ENCODE measurements at regions not wholly inside any gene's neighbourhood (a gene's known extent, or its start where the extent isn't known, plus 50 kb on each side); places are given as distances from the start of the nearest gene placed in this dataset.

DNA sequence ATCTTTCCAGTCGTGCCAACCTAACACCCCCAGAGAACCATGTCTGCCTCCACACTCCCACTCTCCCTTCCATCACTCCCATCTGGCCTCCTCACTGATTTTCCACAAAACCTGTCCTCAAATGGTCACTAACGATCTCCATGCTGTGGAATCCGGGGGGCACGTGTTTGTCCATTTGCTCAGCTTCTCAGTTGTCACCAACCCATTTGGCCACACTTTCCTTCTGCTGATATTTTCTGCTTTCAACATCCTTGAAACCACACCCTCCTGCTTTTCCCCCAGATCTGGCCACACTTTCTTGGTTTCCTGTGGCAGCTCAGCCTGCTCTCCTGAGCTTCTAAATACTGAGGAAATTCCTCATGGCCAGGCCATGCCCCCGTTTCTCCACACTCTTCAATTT is 257.2 kb upstream of the NSMCE3 start:
- DNase-seq, result no peak
- no peaks in the 10 kb centered on the region for H3K36me3 ChIP-seq
- TF ChIP-seq POLR2A (IDR thresholded peaks at IDR 0.05) (no peak), EP300 (IDR thresholded peaks at IDR 0.05) (no peak)
- H3K9me3 ChIP-seq, result no peaks in the 10 kb centered on the region
- no peaks in the 10 kb centered on the region for H3K4me1 ChIP-seq
- 62 to 74% (median 71%) methylated on average over 5 of the region's 5 CpGs for WGBS, 5 donors
- no peaks in the 10 kb centered on the region for H3K27me3 ChIP-seq
- intact Hi-C loops (cut with DNase I; ENCODE audit: low total_unique reads), result no loop called here
- H3K27ac ChIP-seq, result no peak overlapping the region
- H3K4me3 ChIP-seq, result no peak overlapping the region

DNA sequence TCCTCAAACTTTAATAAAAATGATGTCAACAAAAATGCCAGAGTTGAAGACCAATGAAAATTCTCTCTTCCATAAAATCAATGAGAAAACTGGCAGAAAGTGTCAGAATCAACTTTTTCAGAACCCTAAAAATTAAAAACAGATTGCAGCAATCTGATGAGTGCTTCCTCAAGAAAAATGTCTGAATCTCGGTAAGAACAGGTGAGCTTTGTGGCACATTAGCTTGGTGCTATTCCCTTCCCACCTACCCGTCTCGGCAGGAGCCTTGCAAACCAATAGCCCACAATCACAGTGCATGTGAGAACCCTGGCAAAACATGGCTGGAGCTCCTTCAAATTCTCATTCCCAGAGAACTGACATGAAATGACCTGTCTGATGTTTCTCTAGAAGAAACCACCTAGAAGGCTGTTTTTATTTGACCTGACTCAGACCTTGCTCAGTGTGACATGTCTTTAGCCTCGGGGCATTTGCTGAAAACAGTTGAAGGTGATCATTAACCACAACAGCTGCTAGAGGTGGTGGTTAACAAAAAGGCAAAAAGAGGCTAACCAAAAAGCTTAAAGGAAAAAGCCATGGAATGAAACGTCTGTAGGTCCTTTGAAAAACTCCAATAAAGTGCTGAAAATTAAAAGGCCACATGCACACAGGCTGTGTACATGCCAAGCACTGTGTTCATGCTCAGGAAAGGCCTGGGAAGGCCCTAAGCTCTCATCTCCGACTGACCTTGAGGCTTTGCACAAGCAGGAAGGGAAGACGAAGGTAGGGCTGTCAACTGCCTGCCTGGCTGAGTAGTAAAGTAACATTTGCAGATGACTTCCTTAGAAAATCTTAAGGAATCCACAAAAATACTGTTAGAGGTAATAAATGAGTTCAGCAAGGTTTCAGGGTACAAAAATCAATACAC is 253.0 kb upstream of the NSMCE3 start:
- Histone ChIP-seq H3K36me3 (no peaks in the 10 kb centered on the region), H3K9me3 (peaks cover 0 to 18% (median 9%) of the 10 kb centered on the region in 4 donors), H3K4me3 (no peak overlapping the region), H3K27ac (no peak overlapping the region), H3K27me3 (no peaks in the 10 kb centered on the region), H3K4me1 (no peaks in the 10 kb centered on the region)
- DNase-seq, result no peak
- 52 to 65% (median 55%) methylated on average over 7 of the region's 7 CpGs for WGBS, 5 donors
- no peak for TF ChIP-seq EP300 (IDR thresholded peaks at IDR 0.05)
- TF ChIP-seq POLR2AphosphoS5 (IDR thresholded peaks at IDR 0.05), result no peak
- TF ChIP-seq POLR2A (IDR thresholded peaks at IDR 0.05), result no peak
- TF ChIP-seq, protein P1, sequence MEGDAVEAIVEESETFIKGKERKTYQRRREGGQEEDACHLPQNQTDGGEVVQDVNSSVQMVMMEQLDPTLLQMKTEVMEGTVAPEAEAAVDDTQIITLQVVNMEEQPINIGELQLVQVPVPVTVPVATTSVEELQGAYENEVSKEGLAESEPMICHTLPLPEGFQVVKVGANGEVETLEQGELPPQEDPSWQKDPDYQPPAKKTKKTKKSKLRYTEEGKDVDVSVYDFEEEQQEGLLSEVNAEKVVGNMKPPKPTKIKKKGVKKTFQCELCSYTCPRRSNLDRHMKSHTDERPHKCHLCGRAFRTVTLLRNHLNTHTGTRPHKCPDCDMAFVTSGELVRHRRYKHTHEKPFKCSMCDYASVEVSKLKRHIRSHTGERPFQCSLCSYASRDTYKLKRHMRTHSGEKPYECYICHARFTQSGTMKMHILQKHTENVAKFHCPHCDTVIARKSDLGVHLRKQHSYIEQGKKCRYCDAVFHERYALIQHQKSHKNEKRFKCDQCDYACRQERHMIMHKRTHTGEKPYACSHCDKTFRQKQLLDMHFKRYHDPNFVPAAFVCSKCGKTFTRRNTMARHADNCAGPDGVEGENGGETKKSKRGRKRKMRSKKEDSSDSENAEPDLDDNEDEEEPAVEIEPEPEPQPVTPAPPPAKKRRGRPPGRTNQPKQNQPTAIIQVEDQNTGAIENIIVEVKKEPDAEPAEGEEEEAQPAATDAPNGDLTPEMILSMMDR (IDR thresholded peaks at IDR 0.05), result no peak
- intact Hi-C loops (cut with DNase I; ENCODE audit: low total_unique reads), result no loop called here

DNA sequence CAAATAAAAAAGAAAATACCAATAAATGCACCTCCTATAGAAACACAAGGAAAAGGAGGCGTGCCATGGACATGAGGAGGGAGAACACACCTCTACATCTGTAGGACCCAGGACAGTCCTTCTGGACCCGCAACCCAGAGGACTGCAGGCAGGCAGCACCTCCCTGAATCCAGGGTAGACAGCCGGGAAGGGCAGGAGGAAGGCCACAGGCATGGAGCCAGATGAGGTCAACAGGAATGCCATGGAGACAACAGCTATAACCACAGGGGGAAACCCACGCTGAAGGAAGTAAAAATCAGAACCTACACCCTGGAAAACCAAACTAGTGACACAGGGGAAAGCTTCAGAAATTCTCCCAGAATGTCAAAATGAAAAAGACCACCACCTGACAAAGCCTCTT is 248.8 kb upstream of the NSMCE3 start:
- WGBS, 5 donors, result 68 to 80% (median 70%) methylated on average over 4 of the region's 4 CpGs
- TF ChIP-seq POLR2AphosphoS5 (IDR thresholded peaks at IDR 0.05) (no peak), EP300 (IDR thresholded peaks at IDR 0.05) (no peak), POLR2A (IDR thresholded peaks at IDR 0.05) (no peak)
- TF ChIP-seq, protein P1 (IDR thresholded peaks at IDR 0.05), result no peak
- intact Hi-C loops (cut with DNase I; ENCODE audit: low total_unique reads), result no loop called here

DNA sequence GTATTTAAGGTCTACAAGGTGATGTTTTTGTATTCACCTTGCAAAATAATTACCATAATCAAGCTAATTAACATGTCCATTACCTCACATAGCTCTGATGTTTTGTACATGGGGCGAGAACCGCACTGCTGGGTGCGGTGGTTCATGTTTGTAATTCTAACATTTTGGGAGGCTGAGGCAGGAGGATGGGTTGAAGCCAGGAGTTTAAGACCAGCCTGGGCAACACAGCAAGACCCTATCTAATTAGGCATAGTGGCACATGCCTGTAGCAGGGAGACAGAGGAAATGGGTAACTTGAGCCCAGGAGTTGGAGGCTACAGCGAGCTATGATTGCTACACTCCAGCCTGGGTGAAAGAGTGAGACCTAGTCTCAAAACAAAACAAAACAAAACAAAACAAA is 248.2 kb upstream of the NSMCE3 start:
- no peaks in the 10 kb centered on the region for H3K27me3 ChIP-seq
- H3K27ac ChIP-seq, result no peak overlapping the region
- no peak overlapping the region for H3K4me3 ChIP-seq
- TF ChIP-seq POLR2A (IDR thresholded peaks at IDR 0.05), result no peak
- TF ChIP-seq POLR2AphosphoS5 (IDR thresholded peaks at IDR 0.05), result no peak
- TF ChIP-seq EP300 (IDR thresholded peaks at IDR 0.05), result no peak
- TF ChIP-seq, protein P1 (IDR thresholded peaks at IDR 0.05), result no peak
- H3K9me3 ChIP-seq, result peaks cover 0 to 18% (median 9%) of the 10 kb centered on the region in 4 donors
- 91 to 97% (median 95%) methylated on average over 4 of the region's 4 CpGs for WGBS, 5 donors
- intact Hi-C loops (cut with DNase I; ENCODE audit: low total_unique reads), result no loop called here
- no peak for DNase-seq
- H3K36me3 ChIP-seq, result no peaks in the 10 kb centered on the region
- no peaks in the 10 kb centered on the region for H3K4me1 ChIP-seq

More for the DNA sequence above, 248.8 kb upstream of the NSMCE3 start:
- no peaks in the 10 kb centered on the region for H3K36me3 ChIP-seq
- no peaks in the 10 kb centered on the region for H3K4me1 ChIP-seq
- H3K4me3 ChIP-seq, result no peak overlapping the region
- no peaks in the 10 kb centered on the region for H3K27me3 ChIP-seq
- DNase-seq, result peak in 1 of 2 donors; percentile 23
- peaks cover 0 to 18% (median 9%) of the 10 kb centered on the region in 4 donors for H3K9me3 ChIP-seq
- no peak overlapping the region for H3K27ac ChIP-seq

DNA sequence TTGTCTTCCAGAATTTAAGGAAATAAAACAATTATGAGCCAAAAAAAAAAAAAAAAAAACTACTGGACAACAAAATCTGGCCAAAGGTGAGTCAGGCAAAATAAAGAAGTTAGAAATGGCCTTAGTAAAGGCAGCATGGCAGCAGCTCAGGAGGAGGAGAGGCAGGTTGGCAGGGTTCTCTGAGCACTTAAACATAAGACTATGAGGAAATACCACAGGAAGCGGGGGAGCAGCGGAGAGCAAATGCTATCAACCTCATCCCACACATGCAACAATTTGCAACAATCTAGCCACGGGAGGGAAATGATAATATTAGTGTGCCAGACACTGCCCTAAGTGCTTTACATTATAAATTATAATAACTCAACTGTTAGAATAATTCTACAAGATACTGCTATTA is 247.3 kb upstream of the NSMCE3 start:
- Histone ChIP-seq H3K9me3 (peaks cover 0 to 18% (median 9%) of the 10 kb centered on the region in 4 donors), H3K36me3 (no peaks in the 10 kb centered on the region), H3K27me3 (no peaks in the 10 kb centered on the region), H3K4me1 (no peaks in the 10 kb centered on the region), H3K27ac (no peak overlapping the region), H3K4me3 (no peak overlapping the region)
- intact Hi-C loops (cut with DNase I; ENCODE audit: low total_unique reads), result no loop called here
- whole genome bisulfite sequencing, 5 donors, result 74 to 87% (median 83%) methylated on average over 3 of the region's 3 CpGs
- TF ChIP-seq POLR2AphosphoS5 (IDR thresholded peaks at IDR 0.05), result no peak
- TF ChIP-seq, protein P1 (IDR thresholded peaks at IDR 0.05), result no peak
- TF ChIP-seq EP300 (IDR thresholded peaks at IDR 0.05), result no peak
- no peak for TF ChIP-seq POLR2A (IDR thresholded peaks at IDR 0.05)
- DNase-seq, result no peak

Data from stomach (tissue), 8 donors.